ENCODE measurements at regions not wholly inside any gene's neighbourhood (a gene's known extent, or its start where the extent isn't known, plus 50 kb on each side); places are given as distances from the start of the nearest gene placed in this dataset.

GRCh38 chr17:77364941-77365583 is 224.3 kb downstream of the SEC14L1 start:
- no peak for DNase-seq (ENCODE audit: low read depth)

- DNase-seq (ENCODE audit: low read depth) = no peak
Observed at GRCh38 chr17:77365584-77366186, 224.9 kb downstream of the SEC14L1 start.

GRCh38 chr17:77366206-77366557 is 225.4 kb downstream of the SEC14L1 start:
- no peak for DNase-seq (ENCODE audit: low read depth)

- DNase-seq (ENCODE audit: low read depth) = no peak
Observed at GRCh38 chr17:77366558-77367245, 225.9 kb downstream of the SEC14L1 start.

GRCh38 chr17:77369544-77369971 is 228.8 kb downstream of the SEC14L1 start:
- no peak for DNase-seq (ENCODE audit: low read depth)

- no peak for DNase-seq (ENCODE audit: low read depth)
Observed at GRCh38 chr17:77370586-77370985, 229.8 kb downstream of the SEC14L1 start.

- no peak for DNase-seq (ENCODE audit: low read depth)
Observed at GRCh38 chr17:77371117-77371887, 230.5 kb downstream of the SEC14L1 start.

- no peak for DNase-seq (ENCODE audit: low read depth)
Observed at GRCh38 chr17:77371888-77372443, 231.2 kb downstream of the SEC14L1 start.

GRCh38 chr17:77372444-77373298 is 231.9 kb downstream of the SEC14L1 start:
- peak; percentile 34 for DNase-seq (ENCODE audit: low read depth)

- DNase-seq (ENCODE audit: low read depth) = no peak
Observed at GRCh38 chr17:77373299-77374169, 232.8 kb downstream of the SEC14L1 start.

GRCh38 chr17:77374170-77374936 is 233.6 kb downstream of the SEC14L1 start:
- peak; percentile 62 for DNase-seq (ENCODE audit: low read depth)

- no peak for DNase-seq (ENCODE audit: low read depth)
Observed at GRCh38 chr17:77375108-77375916, 234.5 kb downstream of the SEC14L1 start.

- peak; percentile 40 for DNase-seq (ENCODE audit: low read depth)
Observed at GRCh38 chr17:77375917-77376651, 235.3 kb downstream of the SEC14L1 start.

- DNase-seq (ENCODE audit: low read depth) = no peak
Observed at GRCh38 chr17:77376795-77377709, 236.3 kb downstream of the SEC14L1 start.

GRCh38 chr17:77377710-77378235 is 237.0 kb downstream of the SEC14L1 start:
- DNase-seq (ENCODE audit: low read depth) = no peak

- no peak for DNase-seq (ENCODE audit: low read depth)
Observed at GRCh38 chr17:77378318-77379064, 237.7 kb downstream of the SEC14L1 start.

Data from T follicular helper cell (primary cell).